22Rv1 (cell line): ENCODE measurements at regions not wholly inside any gene's neighbourhood (a gene's known extent, or its start where the extent isn't known, plus 50 kb on each side); places are given as distances from the start of the nearest gene placed in this dataset.
"Not testable (repeated sequence)": the region's sequence is repeated elsewhere in the genome, so short reads cannot be mapped to it uniquely, and the experiment has no call there.

Experiments used
- CTCF ChIP-seq: fragments of 450-650 bp; IDR thresholded peaks from 2 replicates; pipeline ENCODE4 v1.5.1; 2017; ENCODE audit warnings: mild to moderate bottlenecking
- ZFX ChIP-seq: fragments of 450-650 bp; IDR thresholded peaks from 2 replicates; pipeline ENCODE4 v1.6.1; 2017; ENCODE audit warnings: antibody characterized with exemption, borderline replicate concordance

DNA sequence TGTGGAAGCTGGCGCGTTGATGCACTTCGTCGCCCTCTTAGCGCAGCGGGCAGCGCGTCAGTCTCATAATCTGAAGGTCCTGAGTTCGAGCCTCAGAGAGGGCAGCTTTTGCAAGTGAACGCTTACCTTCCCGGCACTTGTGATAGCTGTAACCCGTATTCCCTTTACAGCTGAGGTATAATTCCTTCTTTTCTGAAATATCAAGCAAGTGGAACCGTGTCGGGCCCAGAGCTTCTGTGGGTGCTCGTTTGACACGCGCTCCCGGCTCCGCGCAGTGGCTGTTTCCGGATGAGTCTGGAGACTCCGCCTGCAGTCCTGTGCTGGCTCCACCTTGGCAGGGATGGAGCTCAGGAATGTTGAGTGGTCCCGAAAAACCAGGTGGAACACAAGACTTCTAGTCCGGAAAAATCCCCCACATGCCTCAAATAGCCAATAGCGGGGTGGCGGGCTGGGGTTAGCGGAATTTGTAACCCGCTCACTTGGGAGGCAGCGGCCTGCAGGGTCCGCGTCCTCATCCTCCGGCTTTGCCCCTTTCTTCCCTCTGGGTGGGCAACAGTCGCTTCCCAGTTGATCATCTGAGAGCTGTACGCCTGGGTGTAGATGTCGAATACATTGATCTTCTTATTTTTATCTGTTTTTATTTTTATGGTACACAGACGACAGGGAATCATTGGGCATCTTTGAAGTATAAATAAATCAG, 106.8 kb upstream of the ZNF322 start:
- not testable (repeated sequence) for TF ChIP-seq CTCF, ZFX
